ENCODE measurements at regions not wholly inside any gene's neighbourhood (a gene's known extent, or its start where the extent isn't known, plus 50 kb on each side); places are given as distances from the start of the nearest gene placed in this dataset.
"Not testable (repeated sequence)": the region's sequence is repeated elsewhere in the genome, so short reads cannot be mapped to it uniquely, and the experiment has no call there.

DNA sequence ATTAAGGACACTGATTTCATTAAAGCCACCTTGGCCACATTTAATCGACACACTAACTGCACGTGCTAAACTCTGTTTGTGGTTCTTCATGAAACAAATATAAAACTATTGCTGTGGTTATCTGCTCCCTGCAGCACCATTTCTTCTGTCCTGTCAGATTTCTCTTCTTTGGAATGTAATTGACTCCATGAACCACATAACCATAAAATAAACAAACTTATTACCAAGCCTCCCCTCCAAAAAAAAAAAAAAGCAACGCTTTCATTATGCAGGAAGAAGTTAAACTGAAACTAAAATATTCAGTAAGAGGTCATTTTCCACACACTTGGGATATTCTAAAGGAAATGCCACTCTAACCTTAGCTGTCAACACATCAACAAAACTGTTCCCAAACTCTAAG is 319.1 kb upstream of the NT5E start:
- CTCF ChIA-PET, result no interaction called here
- TF ChIP-seq HDGF (IDR thresholded peaks at IDR 0.05; ENCODE audit: borderline replicate concordance), result no peak
- no peak for TF ChIP-seq FOXA1 (IDR thresholded peaks at IDR 0.05)
- TF ChIP-seq ZNF384 (IDR thresholded peaks at IDR 0.05), result no peak
- DNase-seq (ENCODE audit: extremely low spot score), result no peak
- POLR2A ChIA-PET, result no interaction called here

DNA sequence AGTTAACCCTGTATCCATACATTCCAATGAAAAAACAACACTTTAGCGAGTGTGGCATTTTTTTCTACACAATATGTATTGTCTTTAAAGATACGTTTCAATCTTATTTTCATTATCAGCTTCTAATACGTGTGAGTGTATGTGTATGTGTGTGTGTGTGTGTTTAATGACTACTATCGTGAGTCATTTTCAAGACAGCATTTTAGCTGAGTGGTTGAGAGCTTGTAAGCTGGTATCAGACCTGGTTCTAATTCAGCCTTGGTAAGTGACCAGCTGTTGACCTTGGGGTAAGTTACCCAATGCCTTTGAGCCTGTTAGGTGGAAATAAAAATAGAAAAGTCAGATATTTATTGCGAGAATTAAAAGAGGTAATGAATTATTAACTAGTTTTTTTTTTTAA is 320.0 kb upstream of the NT5E start:
- no peak for TF ChIP-seq ARNT (IDR thresholded peaks at IDR 0.05)
- no peak for TF ChIP-seq CTBP1 (IDR thresholded peaks at IDR 0.05; ENCODE audit: borderline replicate concordance)
- no peak for TF ChIP-seq ZNF384 (IDR thresholded peaks at IDR 0.05)
- TF ChIP-seq NFRKB (IDR thresholded peaks at IDR 0.05), result no peak
- no peak for TF ChIP-seq SP1 (IDR thresholded peaks at IDR 0.05)
- no peak for TF ChIP-seq LEF1 (IDR thresholded peaks at IDR 0.05; ENCODE audit: borderline replicate concordance)
- TF ChIP-seq FOXA1 (IDR thresholded peaks at IDR 0.05), result no peak
- TF ChIP-seq L3MBTL2 (conservative IDR thresholded peaks at IDR 0.05), result no peak
- no peak for TF ChIP-seq ELF4 (IDR thresholded peaks at IDR 0.05)
- no peak for TF ChIP-seq FOXK2 (IDR thresholded peaks at IDR 0.05)
- TF ChIP-seq TARDBP (IDR thresholded peaks at IDR 0.05), result no peak
- no peak for TF ChIP-seq BHLHE40 (IDR thresholded peaks at IDR 0.05; ENCODE audit: borderline replicate concordance)
- DNase-seq (ENCODE audit: extremely low spot score), result no peak
- CTCF ChIA-PET, result interaction anchor here (0.6 kb wide), 1 partner anchor 348 kb away, joined by 3 read pairs; no protein-coding TSS in a partner anchor
- POLR2A ChIA-PET, result no interaction called here

DNA sequence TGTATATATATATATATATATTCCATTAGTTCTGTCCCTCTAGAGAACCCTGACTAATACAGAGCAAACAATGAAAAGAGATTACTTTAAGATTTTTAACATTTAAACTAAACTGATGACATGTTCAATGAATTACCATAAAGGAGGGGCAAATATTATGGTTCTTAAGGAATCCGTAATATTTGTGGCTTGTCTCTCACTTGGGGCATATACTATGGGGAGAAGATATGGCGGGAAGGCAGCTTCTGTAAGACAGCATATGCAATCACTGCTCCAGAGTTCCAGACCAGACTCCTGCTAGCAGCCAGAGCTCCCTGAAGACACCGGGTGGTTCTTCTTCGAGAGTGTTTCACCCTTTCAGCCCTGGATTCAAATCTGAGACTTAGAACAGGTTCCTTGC is 321.1 kb upstream of the NT5E start:
- CTCF ChIA-PET, result no interaction called here
- TF ChIP-seq TARDBP (IDR thresholded peaks at IDR 0.05), result no peak
- no peak for TF ChIP-seq LEF1 (IDR thresholded peaks at IDR 0.05; ENCODE audit: borderline replicate concordance)
- no peak for TF ChIP-seq NFRKB (IDR thresholded peaks at IDR 0.05)
- TF ChIP-seq SP1 (IDR thresholded peaks at IDR 0.05), result no peak
- no peak for TF ChIP-seq BHLHE40 (IDR thresholded peaks at IDR 0.05; ENCODE audit: borderline replicate concordance)
- TF ChIP-seq, protein P1, sequence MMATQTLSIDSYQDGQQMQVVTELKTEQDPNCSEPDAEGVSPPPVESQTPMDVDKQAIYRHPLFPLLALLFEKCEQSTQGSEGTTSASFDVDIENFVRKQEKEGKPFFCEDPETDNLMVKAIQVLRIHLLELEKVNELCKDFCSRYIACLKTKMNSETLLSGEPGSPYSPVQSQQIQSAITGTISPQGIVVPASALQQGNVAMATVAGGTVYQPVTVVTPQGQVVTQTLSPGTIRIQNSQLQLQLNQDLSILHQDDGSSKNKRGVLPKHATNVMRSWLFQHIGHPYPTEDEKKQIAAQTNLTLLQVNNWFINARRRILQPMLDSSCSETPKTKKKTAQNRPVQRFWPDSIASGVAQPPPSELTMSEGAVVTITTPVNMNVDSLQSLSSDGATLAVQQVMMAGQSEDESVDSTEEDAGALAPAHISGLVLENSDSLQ (IDR thresholded peaks at IDR 0.05), result no peak
- TF ChIP-seq CTBP1 (IDR thresholded peaks at IDR 0.05; ENCODE audit: borderline replicate concordance), result no peak
- TF ChIP-seq FOXK2 (IDR thresholded peaks at IDR 0.05), result no peak
- TF ChIP-seq ZNF384 (IDR thresholded peaks at IDR 0.05), result no peak
- no peak for TF ChIP-seq L3MBTL2 (conservative IDR thresholded peaks at IDR 0.05)
- no peak for TF ChIP-seq HDGF (IDR thresholded peaks at IDR 0.05; ENCODE audit: borderline replicate concordance)
- TF ChIP-seq FOXA1 (IDR thresholded peaks at IDR 0.05), result no peak
- no peak for TF ChIP-seq FOXM1 (IDR thresholded peaks at IDR 0.05; ENCODE audit: borderline replicate concordance)
- no peak for TF ChIP-seq ARNT (IDR thresholded peaks at IDR 0.05)
- TF ChIP-seq SUZ12 (IDR thresholded peaks at IDR 0.05), result no peak
- TF ChIP-seq ELF4 (IDR thresholded peaks at IDR 0.05), result no peak
- POLR2A ChIA-PET, result no interaction called here
- DNase-seq (ENCODE audit: extremely low spot score), result no peak

DNA sequence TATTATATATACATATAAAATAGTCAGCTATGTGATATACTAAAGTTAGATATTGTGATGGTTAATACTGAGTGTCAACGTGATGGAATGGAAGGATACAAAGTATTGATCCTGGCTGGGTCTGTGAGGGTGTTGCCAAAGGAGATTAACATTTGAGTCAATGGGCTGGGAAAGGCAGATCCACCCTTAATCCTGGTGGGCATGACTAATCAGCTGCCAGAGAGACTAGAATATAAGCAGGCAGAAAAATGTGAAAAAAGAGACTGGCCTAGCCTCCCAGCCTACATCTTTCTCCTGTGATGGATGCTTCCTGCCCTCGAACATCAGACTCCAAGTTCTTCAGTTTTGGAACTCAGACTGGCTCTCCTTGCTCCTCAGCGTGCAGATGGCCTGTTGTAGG is 321.6 kb upstream of the NT5E start:
- CTCF ChIA-PET, POLR2A ChIA-PET: not testable (repeated sequence)

DNA sequence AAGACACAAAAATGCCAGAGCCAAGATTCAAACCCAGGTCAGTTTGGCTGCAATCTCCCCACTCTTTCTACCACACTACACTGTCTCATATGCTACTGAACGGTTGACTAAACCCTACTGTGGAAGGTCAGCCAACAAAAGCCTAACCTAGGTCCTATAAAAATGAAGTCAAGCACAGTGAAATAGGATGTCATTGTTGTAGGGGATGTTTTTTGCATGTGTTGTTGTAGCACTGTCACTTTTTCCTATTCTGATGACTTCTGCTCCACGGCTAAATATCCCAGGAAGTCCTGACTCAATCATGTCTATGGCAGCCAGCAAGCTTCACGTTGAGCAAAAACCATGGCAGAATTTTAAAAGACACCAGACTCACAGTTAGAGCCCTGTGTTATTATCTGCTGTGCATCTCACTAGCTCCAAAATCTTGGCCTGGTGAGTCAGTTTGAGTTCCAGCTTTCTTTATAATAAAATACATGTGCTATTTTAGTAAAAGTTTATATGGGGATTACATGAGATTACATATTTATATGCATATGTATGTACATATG is 322.1 kb upstream of the NT5E start:
- ChIA-PET POLR2A (no interaction called here), CTCF (interaction anchor here (1.5 kb wide), 1 partner anchor 113 kb away, joined by 4 read pairs; no protein-coding TSS in a partner anchor)
- TF ChIP-seq L3MBTL2 (conservative IDR thresholded peaks at IDR 0.05) (no peak), FOXM1 (IDR thresholded peaks at IDR 0.05; ENCODE audit: borderline replicate concordance) (no peak), FOXK2 (IDR thresholded peaks at IDR 0.05) (no peak), FOXA1 (IDR thresholded peaks at IDR 0.05) (no peak), ARNT (IDR thresholded peaks at IDR 0.05) (no peak), ELF4 (IDR thresholded peaks at IDR 0.05) (no peak), SP1 (IDR thresholded peaks at IDR 0.05) (no peak), LEF1 (IDR thresholded peaks at IDR 0.05; ENCODE audit: borderline replicate concordance) (no peak), CTBP1 (IDR thresholded peaks at IDR 0.05; ENCODE audit: borderline replicate concordance) (no peak), ZNF384 (IDR thresholded peaks at IDR 0.05) (no peak), NFRKB (IDR thresholded peaks at IDR 0.05) (no peak), TARDBP (IDR thresholded peaks at IDR 0.05) (no peak), HDGF (IDR thresholded peaks at IDR 0.05; ENCODE audit: borderline replicate concordance) (no peak), SUZ12 (IDR thresholded peaks at IDR 0.05) (no peak), BHLHE40 (IDR thresholded peaks at IDR 0.05; ENCODE audit: borderline replicate concordance) (no peak)
- TF ChIP-seq, protein P1 (IDR thresholded peaks at IDR 0.05), result no peak
- DNase-seq (ENCODE audit: extremely low spot score), result no peak

More for the DNA sequence above, 321.6 kb upstream of the NT5E start:
- not testable (repeated sequence) for DNase-seq (ENCODE audit: extremely low spot score)

DNA sequence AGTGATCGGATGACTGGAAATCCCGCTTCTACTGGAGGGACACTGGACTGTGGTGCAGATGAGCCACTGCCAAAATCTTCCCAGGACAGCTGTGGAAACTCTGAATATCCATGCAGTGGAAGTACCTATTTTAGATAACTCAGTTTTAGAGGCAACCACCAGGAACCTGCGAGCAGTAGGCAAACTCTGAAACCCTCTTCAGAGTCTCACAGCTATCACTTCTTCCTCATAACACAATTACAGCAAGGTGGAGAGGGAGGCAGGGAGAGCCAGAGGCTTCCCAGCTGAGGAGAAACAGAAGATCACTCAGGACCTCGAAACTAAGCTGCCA is 322.8 kb upstream of the NT5E start:
- no peak for DNase-seq (ENCODE audit: extremely low spot score)
- ChIA-PET CTCF (interaction anchor here (1.0 to 1.5 kb wide), 2 partner anchors 49 to 112 kb away, joined by 4 read pairs; no protein-coding TSS in a partner anchor), POLR2A (no interaction called here)
- no peak for TF ChIP-seq HDGF (IDR thresholded peaks at IDR 0.05; ENCODE audit: borderline replicate concordance)
- TF ChIP-seq ARNT (IDR thresholded peaks at IDR 0.05), result no peak
- TF ChIP-seq NFRKB (IDR thresholded peaks at IDR 0.05), result no peak
- no peak for TF ChIP-seq FOXK2 (IDR thresholded peaks at IDR 0.05)
- TF ChIP-seq ZNF384 (IDR thresholded peaks at IDR 0.05), result no peak
- TF ChIP-seq SUZ12 (IDR thresholded peaks at IDR 0.05), result no peak
- no peak for TF ChIP-seq FOXA1 (IDR thresholded peaks at IDR 0.05)
- no peak for TF ChIP-seq L3MBTL2 (conservative IDR thresholded peaks at IDR 0.05)
- no peak for TF ChIP-seq FOXM1 (IDR thresholded peaks at IDR 0.05; ENCODE audit: borderline replicate concordance)
- TF ChIP-seq LEF1 (IDR thresholded peaks at IDR 0.05; ENCODE audit: borderline replicate concordance), result no peak
- TF ChIP-seq ELF4 (IDR thresholded peaks at IDR 0.05), result no peak
- no peak for TF ChIP-seq BHLHE40 (IDR thresholded peaks at IDR 0.05; ENCODE audit: borderline replicate concordance)
- TF ChIP-seq, protein P1 (IDR thresholded peaks at IDR 0.05), result no peak
- TF ChIP-seq SP1 (IDR thresholded peaks at IDR 0.05), result no peak

All from HEK293T (cell line).